Prostate gland (tissue), 2 donors: ENCODE measurements at regions not wholly inside any gene's neighbourhood (a gene's known extent, or its start where the extent isn't known, plus 50 kb on each side); places are given as distances from the start of the nearest gene placed in this dataset.

Experiments
- DNase-seq: peaks from one replicate; pipeline ENCODE4 v3.0.0-alpha.2; 2019; ENCODE audit warnings: low spot score
- H3K27ac ChIP-seq, 2 donors: fragments of 200-600 bp; sonication (generic); 2 replicates each; pipeline ENCODE4 v1.5.1; 2017 to 2019
- H3K27me3 ChIP-seq: fragments of 200-600 bp; sonication (generic); replicated peaks from 2 replicates; pipeline ENCODE4 v1.5.1; 2019; ENCODE audit not compliant: insufficient read depth
- H3K36me3 ChIP-seq, 2 donors: fragments of 200-600 bp; sonication (generic); 1 replicate in 1 of 2; 2 replicates in 1 of 2; pipeline versions ENCODE4 v1.5.1 to v1.8.1; 2017 to 2019
- H3K4me1 ChIP-seq: fragments of 200-600 bp; sonication (generic); replicated peaks from 2 replicates; pipeline ENCODE4 v1.5.1; 2019
- H3K4me3 ChIP-seq, 2 donors: fragments of 200-600 bp; sonication (generic); 2 replicates each; pipeline ENCODE4 v1.5.1; 2017 to 2019
- H3K9me3 ChIP-seq: fragments of 200-600 bp; sonication (generic); 2 replicates; pipeline ENCODE4 v1.5.1; 2017
- CTCF ChIP-seq, 4 experiments: fragments of 200-600 bp in 2 of 4; fragments of 450-650 bp in 2 of 4; sonication (generic) in 2 of 4; IDR thresholded peaks; 1 replicate in 3 of 4; 2 replicates in 1 of 4; pipeline ENCODE4 v1.5.1; 2016 to 2019; ENCODE audit warnings: antibody characterized with exemption in 4 of 4, mild to moderate bottlenecking in 2 of 4, moderate library complexity in 2 of 4
- POLR2A ChIP-seq: fragments of 450-650 bp; IDR thresholded peaks from one replicate; pipeline ENCODE4 v1.6.1; 2016; ENCODE audit warnings: antibody characterized with exemption, mild to moderate bottlenecking
- POLR2AphosphoS5 ChIP-seq: sonication (generic); formaldehyde crosslinking; IDR thresholded peaks from one replicate; pipeline ENCODE4 v1.6.1; 2017; ENCODE audit warnings: antibody characterized with exemption
- WGBS: methylation state at CpG from one replicate; pipeline ENCODE4 v1.1.5; 2018; 5-methylcytosine and 5-hydroxymethylcytosine counted together
- intact Hi-C: fragments of 100-400 bp; cut with DNase I; formaldehyde crosslinking; loops from one replicate; pipeline ENCODE4 v1.14.2; 2022

- no peak for TF ChIP-seq POLR2AphosphoS5
- TF ChIP-seq CTCF (IDR thresholded peaks at IDR 0.05): no peak
- no peak for TF ChIP-seq POLR2A
- no peaks in the 10 kb centered on the region for H3K36me3 ChIP-seq
- H3K27ac ChIP-seq: no peak overlapping the region
- WGBS: 85% methylated on average over 2 of the region's 2 CpGs
- no peak for DNase-seq
- H3K4me3 ChIP-seq: no peak overlapping the region
- H3K27me3 ChIP-seq: no peaks in the 10 kb centered on the region
- intact Hi-C loops: no loop called here
- no peaks in the 10 kb centered on the region for H3K9me3 ChIP-seq
- H3K4me1 ChIP-seq: no peaks in the 10 kb centered on the region
Measured at GRCh38 chr10:57113545-57113944, 752.5 kb upstream of the ZWINT start.

- intact Hi-C loops: no loop called here
- Histone ChIP-seq H3K4me3 (no peak overlapping the region), H3K4me1 (no peaks in the 10 kb centered on the region), H3K9me3 (no peaks in the 10 kb centered on the region), H3K27ac (no peak overlapping the region), H3K27me3 (no peaks in the 10 kb centered on the region), H3K36me3 (no peaks in the 10 kb centered on the region)
- WGBS: 16% methylated on average over 1 of the region's 1 CpG
- TF ChIP-seq CTCF (IDR thresholded peaks at IDR 0.05): no peak
- no peak for TF ChIP-seq POLR2A
- TF ChIP-seq POLR2AphosphoS5: no peak
- no peak for DNase-seq
Measured at GRCh38 chr10:57102236-57102635, 741.2 kb upstream of the ZWINT start.

GRCh38 chr10:57098146-57098545, 737.1 kb upstream of the ZWINT start:
- DNase-seq: no peak
- Histone ChIP-seq H3K9me3 (no peaks in the 10 kb centered on the region), H3K27ac (no peak overlapping the region), H3K36me3 (no peaks in the 10 kb centered on the region), H3K4me3 (no peak overlapping the region), H3K4me1 (no peaks in the 10 kb centered on the region), H3K27me3 (no peaks in the 10 kb centered on the region)
- TF ChIP-seq CTCF (IDR thresholded peaks at IDR 0.05): no peak
- TF ChIP-seq POLR2A: no peak
- TF ChIP-seq POLR2AphosphoS5: no peak
- intact Hi-C loops: no loop called here
- 45% methylated on average over 2 of the region's 2 CpGs for WGBS

- WGBS: 88% methylated on average over 3 of the region's 3 CpGs
- intact Hi-C loops: no loop called here
- no peaks in the 10 kb centered on the region for H3K4me1 ChIP-seq
- no peaks in the 10 kb centered on the region for H3K36me3 ChIP-seq
- H3K27me3 ChIP-seq: no peaks in the 10 kb centered on the region
- no peak overlapping the region for H3K27ac ChIP-seq
- H3K9me3 ChIP-seq: no peaks in the 10 kb centered on the region
- DNase-seq: no peak
- TF ChIP-seq POLR2AphosphoS5: no peak
- no peak for TF ChIP-seq CTCF (IDR thresholded peaks at IDR 0.05)
- no peak for TF ChIP-seq POLR2A
- H3K4me3 ChIP-seq: no peak overlapping the region
Measured at GRCh38 chr10:57096044-57096443, 735.0 kb upstream of the ZWINT start.

GRCh38 chr10:57094965-57095364, 733.9 kb upstream of the ZWINT start:
- Histone ChIP-seq H3K27ac (no peak overlapping the region), H3K4me1 (no peaks in the 10 kb centered on the region), H3K36me3 (no peaks in the 10 kb centered on the region), H3K27me3 (no peaks in the 10 kb centered on the region), H3K9me3 (no peaks in the 10 kb centered on the region), H3K4me3 (no peak overlapping the region)
- TF ChIP-seq CTCF (IDR thresholded peaks at IDR 0.05) (no peak), POLR2AphosphoS5 (no peak), POLR2A (no peak)
- 94% methylated on average over 7 of the region's 7 CpGs for WGBS
- DNase-seq: no peak
- intact Hi-C loops: no loop called here
